ENCODE measurements at regions not wholly inside any gene's neighbourhood (a gene's known extent, or its start where the extent isn't known, plus 50 kb on each side); places are given as distances from the start of the nearest gene placed in this dataset.

GRCh38 chr11:70879601-70880285 is 372.6 kb downstream of the SHANK2 start:
- Histone ChIP-seq H3K36me3 (ENCODE audit: control insufficient read depth in 4 of 4, insufficient read depth in 3 of 4, low read depth in 1 of 4, low read length in 3 of 4) (peaks cover 0 to 3% (median 0%) of the 10 kb centered on the region in 4 donors), H3K4me3 (ENCODE audit: low read depth in 1 of 3, low read length in 3 of 3) (no peak overlapping the region), H3K9me3 (ENCODE audit: control insufficient read depth in 4 of 4, low read length in 3 of 4) (no peaks in the 10 kb centered on the region), H3K27ac (ENCODE audit: low read depth in 1 of 2, low read length in 2 of 2) (no peak overlapping the region), H3K27me3 (ENCODE audit: control insufficient read depth in 4 of 4, insufficient read depth in 4 of 4, low read length in 3 of 4) (no peaks in the 10 kb centered on the region), H3K4me1 (ENCODE audit: control insufficient read depth in 4 of 4, insufficient read depth in 4 of 4, low read length in 3 of 4) (no peaks in the 10 kb centered on the region), H3K9ac (ENCODE audit: low read depth in 1 of 2, low read length in 2 of 2) (no peak overlapping the region)
- TF ChIP-seq YY1 (IDR thresholded peaks at IDR 0.05) (no peak), FOXA2 (IDR thresholded peaks at IDR 0.05) (no peak), RXRA (IDR thresholded peaks at IDR 0.05) (no peak), MAX (IDR thresholded peaks at IDR 0.05) (no peak), ATF3 (IDR thresholded peaks at IDR 0.05) (no peak), FOXA1 (IDR thresholded peaks at IDR 0.05) (no peak), GABPA (IDR thresholded peaks at IDR 0.05 in 1 of 2, conservative IDR thresholded peaks at IDR 0.05 in 1 of 2) (no peak), CTCF (IDR thresholded peaks at IDR 0.05; ENCODE audit: low read depth, low read length, missing input control) (no peak), JUND (IDR thresholded peaks at IDR 0.05) (no peak), NR2F2 (IDR thresholded peaks at IDR 0.05) (no peak)
- TF ChIP-seq, protein P1, sequence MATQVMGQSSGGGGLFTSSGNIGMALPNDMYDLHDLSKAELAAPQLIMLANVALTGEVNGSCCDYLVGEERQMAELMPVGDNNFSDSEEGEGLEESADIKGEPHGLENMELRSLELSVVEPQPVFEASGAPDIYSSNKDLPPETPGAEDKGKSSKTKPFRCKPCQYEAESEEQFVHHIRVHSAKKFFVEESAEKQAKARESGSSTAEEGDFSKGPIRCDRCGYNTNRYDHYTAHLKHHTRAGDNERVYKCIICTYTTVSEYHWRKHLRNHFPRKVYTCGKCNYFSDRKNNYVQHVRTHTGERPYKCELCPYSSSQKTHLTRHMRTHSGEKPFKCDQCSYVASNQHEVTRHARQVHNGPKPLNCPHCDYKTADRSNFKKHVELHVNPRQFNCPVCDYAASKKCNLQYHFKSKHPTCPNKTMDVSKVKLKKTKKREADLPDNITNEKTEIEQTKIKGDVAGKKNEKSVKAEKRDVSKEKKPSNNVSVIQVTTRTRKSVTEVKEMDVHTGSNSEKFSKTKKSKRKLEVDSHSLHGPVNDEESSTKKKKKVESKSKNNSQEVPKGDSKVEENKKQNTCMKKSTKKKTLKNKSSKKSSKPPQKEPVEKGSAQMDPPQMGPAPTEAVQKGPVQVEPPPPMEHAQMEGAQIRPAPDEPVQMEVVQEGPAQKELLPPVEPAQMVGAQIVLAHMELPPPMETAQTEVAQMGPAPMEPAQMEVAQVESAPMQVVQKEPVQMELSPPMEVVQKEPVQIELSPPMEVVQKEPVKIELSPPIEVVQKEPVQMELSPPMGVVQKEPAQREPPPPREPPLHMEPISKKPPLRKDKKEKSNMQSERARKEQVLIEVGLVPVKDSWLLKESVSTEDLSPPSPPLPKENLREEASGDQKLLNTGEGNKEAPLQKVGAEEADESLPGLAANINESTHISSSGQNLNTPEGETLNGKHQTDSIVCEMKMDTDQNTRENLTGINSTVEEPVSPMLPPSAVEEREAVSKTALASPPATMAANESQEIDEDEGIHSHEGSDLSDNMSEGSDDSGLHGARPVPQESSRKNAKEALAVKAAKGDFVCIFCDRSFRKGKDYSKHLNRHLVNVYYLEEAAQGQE (IDR thresholded peaks at IDR 0.05): no peak
- DNase-seq (ENCODE audit: low spot score): no peak
- 93% methylated on average over 11 of the region's 11 CpGs for WGBS

- H3K27me3 ChIP-seq (ENCODE audit: control insufficient read depth in 4 of 4, insufficient read depth in 4 of 4, low read length in 3 of 4): no peaks in the 10 kb centered on the region
- DNase-seq (ENCODE audit: low spot score): no peak
- H3K9ac ChIP-seq (ENCODE audit: low read depth in 1 of 2, low read length in 2 of 2): no peak overlapping the region
- H3K4me3 ChIP-seq (ENCODE audit: low read depth in 1 of 3, low read length in 3 of 3): no peak overlapping the region
- TF ChIP-seq YY1 (IDR thresholded peaks at IDR 0.05) (no peak), JUND (IDR thresholded peaks at IDR 0.05) (no peak), SP1 (IDR thresholded peaks at IDR 0.05) (no peak), HNF4A (conservative IDR thresholded peaks at IDR 0.05) (no peak), RAD21 (IDR thresholded peaks at IDR 0.05) (no peak), RXRA (IDR thresholded peaks at IDR 0.05) (no peak), HNF4G (IDR thresholded peaks at IDR 0.05) (no peak), EGR1 (IDR thresholded peaks at IDR 0.05; ENCODE audit: low read depth in 2 of 2) (no peak), GABPA (IDR thresholded peaks at IDR 0.05 in 1 of 2, conservative IDR thresholded peaks at IDR 0.05 in 1 of 2) (no peak), TAF1 (conservative IDR thresholded peaks at IDR 0.05) (no peak)
- TF ChIP-seq, protein P2, sequence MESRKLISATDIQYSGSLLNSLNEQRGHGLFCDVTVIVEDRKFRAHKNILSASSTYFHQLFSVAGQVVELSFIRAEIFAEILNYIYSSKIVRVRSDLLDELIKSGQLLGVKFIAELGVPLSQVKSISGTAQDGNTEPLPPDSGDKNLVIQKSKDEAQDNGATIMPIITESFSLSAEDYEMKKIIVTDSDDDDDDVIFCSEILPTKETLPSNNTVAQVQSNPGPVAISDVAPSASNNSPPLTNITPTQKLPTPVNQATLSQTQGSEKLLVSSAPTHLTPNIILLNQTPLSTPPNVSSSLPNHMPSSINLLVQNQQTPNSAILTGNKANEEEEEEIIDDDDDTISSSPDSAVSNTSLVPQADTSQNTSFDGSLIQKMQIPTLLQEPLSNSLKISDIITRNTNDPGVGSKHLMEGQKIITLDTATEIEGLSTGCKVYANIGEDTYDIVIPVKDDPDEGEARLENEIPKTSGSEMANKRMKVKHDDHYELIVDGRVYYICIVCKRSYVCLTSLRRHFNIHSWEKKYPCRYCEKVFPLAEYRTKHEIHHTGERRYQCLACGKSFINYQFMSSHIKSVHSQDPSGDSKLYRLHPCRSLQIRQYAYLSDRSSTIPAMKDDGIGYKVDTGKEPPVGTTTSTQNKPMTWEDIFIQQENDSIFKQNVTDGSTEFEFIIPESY (IDR thresholded peaks at IDR 0.05): no peak
- H3K36me3 ChIP-seq (ENCODE audit: control insufficient read depth in 4 of 4, insufficient read depth in 3 of 4, low read depth in 1 of 4, low read length in 3 of 4): peaks cover 0 to 3% (median 0%) of the 10 kb centered on the region in 4 donors
- no peaks in the 10 kb centered on the region for H3K9me3 ChIP-seq (ENCODE audit: control insufficient read depth in 4 of 4, low read length in 3 of 4)
- H3K4me1 ChIP-seq (ENCODE audit: control insufficient read depth in 4 of 4, insufficient read depth in 4 of 4, low read length in 3 of 4): no peaks in the 10 kb centered on the region
- H3K27ac ChIP-seq (ENCODE audit: low read depth in 1 of 2, low read length in 2 of 2): no peak overlapping the region
- 93% methylated on average over 5 of the region's 5 CpGs for WGBS
Measured at GRCh38 chr11:70880416-70880815, 372.0 kb downstream of the SHANK2 start.

Measured in liver (tissue), 8 donors.